WTC11 (cell line): ENCODE measurements at regions not wholly inside any gene's neighbourhood (a gene's known extent, or its start where the extent isn't known, plus 50 kb on each side); places are given as distances from the start of the nearest gene placed in this dataset.

Source experiments
- ATAC-seq: fragments of 200-7000 bp; cut with Tn5 transposase; 2 replicates; pipeline ENCODE4 v1.10.0; 2021; ENCODE audit warnings: mild to moderate bottlenecking, moderate library complexity
- CTCF ChIA-PET: fragments of 300-600 bp; sonication (Branson Sonifier 250); formaldehyde crosslinking; loops from one replicate; lab custom pipeline; 2021; ENCODE audit warnings: antibody characterized with exemption; lab: Charles Lee
- POLR2A ChIA-PET: fragments of 350-600 bp; sonication (Branson Sonifier 250); formaldehyde crosslinking; loops from one replicate; lab custom pipeline; 2021; ENCODE audit warnings: antibody characterized with exemption; lab: Charles Lee
- DNase-seq: peaks from one replicate; pipeline ENCODE4 v3.0.0; 2021; ENCODE audit warnings: low spot score
- H3K27ac Mint-ChIP-seq: 2 replicates; pipeline ENCODE4 v1.8.0; 2021; ENCODE audit warnings: mixed read lengths
- H3K27me3 Mint-ChIP-seq: 2 replicates; pipeline ENCODE4 v1.8.0; 2021; ENCODE audit warnings: low read depth, mild to moderate bottlenecking, moderate library complexity, mixed read lengths
- H3K36me3 Mint-ChIP-seq: 2 replicates; pipeline ENCODE4 v1.8.0; 2021; ENCODE audit warnings: mixed read lengths
- H3K4me1 Mint-ChIP-seq: 2 replicates; pipeline ENCODE4 v1.8.0; 2022; ENCODE audit warnings: mixed read lengths
- H3K4me3 Mint-ChIP-seq: 2 replicates; pipeline ENCODE4 v1.8.0; 2021; ENCODE audit warnings: mild to moderate bottlenecking, moderate library complexity, mixed read lengths
- H3K9me3 Mint-ChIP-seq: 2 replicates; pipeline ENCODE4 v1.8.0; 2021; ENCODE audit warnings: mixed read lengths
- AR ChIP-seq: fragments of 250-450 bp; sonication (Bioruptor Pico); IDR thresholded peaks from 2 replicates; pipeline ENCODE4 v1.9.0; 2021; ENCODE audit warnings: mild to moderate bottlenecking
- CTCF ChIP-seq: fragments of 200-600 bp; IDR thresholded peaks from 2 replicates; pipeline ENCODE4 v1.8.0; 2022; ENCODE audit warnings: antibody characterized with exemption
- E2F1 ChIP-seq: sonication (generic); formaldehyde crosslinking; IDR thresholded peaks from 2 replicates; pipeline ENCODE4 v1.8.0; 2022; ENCODE audit warnings: mild to moderate bottlenecking, missing genetic modification reagents
- ERG ChIP-seq: fragments of 250-450 bp; sonication (Bioruptor Pico); IDR thresholded peaks from 2 replicates; pipeline ENCODE4 v1.8.0; 2021; ENCODE audit warnings: mild to moderate bottlenecking
- FOXK1 ChIP-seq: sonication (generic); formaldehyde crosslinking; IDR thresholded peaks from 2 replicates; pipeline ENCODE4 v1.8.0; 2022; ENCODE audit warnings: mild to moderate bottlenecking, moderate library complexity, missing genetic modification reagents
- FOXP4 ChIP-seq: sonication (generic); formaldehyde crosslinking; IDR thresholded peaks from 2 replicates; pipeline ENCODE4 v1.8.0; 2022; ENCODE audit warnings: mild to moderate bottlenecking, missing genetic modification reagents
- GTF2I ChIP-seq: fragments of 250-450 bp; sonication (Bioruptor Pico); conservative IDR thresholded peaks from 2 replicates; pipeline ENCODE4 v1.4.0; 2021; ENCODE audit warnings: mild to moderate bottlenecking
- HMGA2 ChIP-seq: fragments of 250-450 bp; sonication (Bioruptor Pico); IDR thresholded peaks from 2 replicates; pipeline ENCODE4 v1.4.0; 2021; ENCODE audit warnings: mild to moderate bottlenecking, moderate library complexity
- KAT7 ChIP-seq: sonication (generic); formaldehyde crosslinking; IDR thresholded peaks from 2 replicates; pipeline ENCODE4 v1.8.1; 2023; ENCODE audit warnings: missing genetic modification reagents, mild to moderate bottlenecking, borderline replicate concordance
- PREB ChIP-seq: sonication (generic); formaldehyde crosslinking; IDR thresholded peaks from 2 replicates; pipeline ENCODE4 v1.8.1; 2022; ENCODE audit warnings: mild to moderate bottlenecking, missing genetic modification reagents, moderate library complexity, borderline replicate concordance
- STAT6 ChIP-seq: sonication (generic); formaldehyde crosslinking; conservative IDR thresholded peaks from 2 replicates; pipeline ENCODE4 v1.8.1; 2023; ENCODE audit warnings: mild to moderate bottlenecking, low read depth, missing genetic modification reagents, moderate library complexity
- ZBTB43 ChIP-seq: sonication (generic); formaldehyde crosslinking; IDR thresholded peaks from 2 replicates; pipeline ENCODE4 v1.8.1; 2023; ENCODE audit warnings: mild to moderate bottlenecking, missing genetic modification reagents
- ZMAT4 ChIP-seq: fragments of 250-450 bp; sonication (Bioruptor Pico); IDR thresholded peaks from 2 replicates; pipeline ENCODE4 v1.9.0; 2021; ENCODE audit warnings: mild to moderate bottlenecking
- ZNF219 ChIP-seq: sonication (generic); formaldehyde crosslinking; IDR thresholded peaks from 2 replicates; pipeline ENCODE4 v1.8.0; 2023; ENCODE audit warnings: missing genetic modification reagents, mild to moderate bottlenecking, borderline replicate concordance
- ZNF671 ChIP-seq: fragments of 250-450 bp; sonication (Bioruptor Pico); IDR thresholded peaks from 2 replicates; pipeline ENCODE4 v1.8.0; 2021; ENCODE audit warnings: mild to moderate bottlenecking
- ZSCAN18 ChIP-seq: fragments of 250-450 bp; sonication (Bioruptor Pico); IDR thresholded peaks from 2 replicates; pipeline ENCODE4 v2.1.2; 2022; ENCODE audit warnings: mild to moderate bottlenecking, moderate library complexity

GRCh38 chr12:89024580-89024979, 327.7 kb downstream of the DUSP6 start:
- TF ChIP-seq CTCF = no peak
- TF ChIP-seq GTF2I (CRISPR knock-in tag) = no peak
- TF ChIP-seq ZNF671 = no peak
- no peak for TF ChIP-seq ZBTB43 (CRISPR knock-in tag)
- TF ChIP-seq PREB (CRISPR knock-in tag) = no peak
- no peak for TF ChIP-seq FOXK1 (CRISPR knock-in tag)
- TF ChIP-seq E2F1 (CRISPR knock-in tag) = no peak
- no peak for TF ChIP-seq STAT6 (CRISPR knock-in tag)
- no peak overlapping the region for H3K27ac Mint-ChIP-seq
- peaks cover 6% of the 10 kb centered on the region for H3K9me3 Mint-ChIP-seq
- no peaks in the 10 kb centered on the region for H3K36me3 Mint-ChIP-seq
- no peak overlapping the region for H3K4me3 Mint-ChIP-seq
- CTCF ChIA-PET = no interaction called here
- no peaks in the 10 kb centered on the region for H3K27me3 Mint-ChIP-seq
- DNase-seq (no peak), ATAC-seq (no peak)
- 0 out of 2 replicates have a peak, but pooled peaks cover 4% of the 10 kb centered on the region for H3K4me1 Mint-ChIP-seq
- POLR2A ChIA-PET = no interaction called here

GRCh38 chr12:89023936-89024335, 328.4 kb downstream of the DUSP6 start:
- no peak for DNase-seq
- ChIA-PET CTCF (no interaction called here), POLR2A (no interaction called here)
- H3K27me3 Mint-ChIP-seq = no peaks in the 10 kb centered on the region
- 0 out of 2 replicates have a peak, but pooled peaks cover 4% of the 10 kb centered on the region for H3K4me1 Mint-ChIP-seq
- no peak overlapping the region for H3K4me3 Mint-ChIP-seq
- peaks cover 6% of the 10 kb centered on the region for H3K9me3 Mint-ChIP-seq
- no peaks in the 10 kb centered on the region for H3K36me3 Mint-ChIP-seq
- ATAC-seq = no peak
- H3K27ac Mint-ChIP-seq = no peak overlapping the region
- TF ChIP-seq KAT7 (CRISPR knock-in tag) = no peak
- no peak for TF ChIP-seq ZSCAN18 (CRISPR knock-in tag)
- TF ChIP-seq ZNF219 (CRISPR knock-in tag) = no peak
- no peak for TF ChIP-seq FOXP4 (CRISPR knock-in tag)
- no peak for TF ChIP-seq ZMAT4 (CRISPR knock-in tag)
- TF ChIP-seq ZBTB43 (CRISPR knock-in tag) = no peak
- no peak for TF ChIP-seq HMGA2 (CRISPR knock-in tag)
- TF ChIP-seq AR (CRISPR knock-in tag) = no peak
- no peak for TF ChIP-seq ERG (CRISPR knock-in tag)
